NCI-H82 (cell line): ENCODE measurements at regions not wholly inside any gene's neighbourhood (a gene's known extent, or its start where the extent isn't known, plus 50 kb on each side); places are given as distances from the start of the nearest gene placed in this dataset.
A peak's percentile ranks its signal among the peaks of the same experiment; 100 is the strongest.
"Not testable (repeated sequence)": the region's sequence is repeated elsewhere in the genome, so short reads cannot be mapped to it uniquely, and the experiment has no call there.

Experiments
- DNase-seq: peaks from one replicate; lab custom pipeline; 2025; lab: John Stamatoyannopoulos, UW

DNA sequence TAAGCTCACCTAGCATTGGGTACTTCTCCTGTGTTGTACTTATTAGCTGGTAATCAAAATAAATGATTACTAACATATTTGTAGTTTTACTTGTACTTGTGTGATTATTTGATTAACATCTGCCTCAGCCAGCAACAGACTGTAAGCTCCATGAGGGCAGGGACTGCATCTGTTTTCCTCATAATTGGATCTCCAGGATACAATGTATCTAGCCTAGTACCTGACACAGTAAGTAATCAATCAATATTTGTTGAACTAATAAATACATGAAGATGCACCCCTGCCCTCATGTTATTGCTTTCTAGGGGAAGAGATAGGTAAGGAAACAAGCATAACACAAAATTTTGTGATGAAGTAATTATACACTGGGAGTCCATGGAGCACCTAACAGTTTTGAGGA lies 101.5 kb downstream of the TENT5C start:
- no peak for DNase-seq

GRCh38 chr1:117708323-117709248 lies 102.7 kb downstream of the TENT5C start:
- DNase-seq, result no peak

- no peak for DNase-seq
Measured at GRCh38 chr1:117709249-117709691, 103.4 kb downstream of the TENT5C start.

DNA sequence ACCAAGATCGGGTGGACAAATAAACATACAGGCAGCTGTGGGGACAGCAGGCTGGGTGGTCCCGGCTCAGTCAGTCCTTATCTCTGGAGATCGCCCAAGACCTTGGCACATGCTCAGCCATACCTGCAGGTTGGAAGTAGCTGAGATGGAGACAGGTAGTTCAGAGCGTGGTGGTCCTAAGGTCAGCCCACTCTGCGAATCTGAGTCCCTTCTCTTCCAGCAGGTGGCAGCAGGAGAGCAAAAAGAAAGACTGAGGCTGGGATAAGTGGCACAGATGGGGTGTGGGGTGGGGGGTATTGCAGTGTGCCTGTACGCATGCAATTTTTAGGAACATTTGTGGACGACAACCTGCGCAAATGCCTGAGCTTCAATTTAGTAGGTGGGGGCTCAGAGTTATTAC lies 104.9 kb downstream of the TENT5C start:
- peak; percentile 65 for DNase-seq

DNA sequence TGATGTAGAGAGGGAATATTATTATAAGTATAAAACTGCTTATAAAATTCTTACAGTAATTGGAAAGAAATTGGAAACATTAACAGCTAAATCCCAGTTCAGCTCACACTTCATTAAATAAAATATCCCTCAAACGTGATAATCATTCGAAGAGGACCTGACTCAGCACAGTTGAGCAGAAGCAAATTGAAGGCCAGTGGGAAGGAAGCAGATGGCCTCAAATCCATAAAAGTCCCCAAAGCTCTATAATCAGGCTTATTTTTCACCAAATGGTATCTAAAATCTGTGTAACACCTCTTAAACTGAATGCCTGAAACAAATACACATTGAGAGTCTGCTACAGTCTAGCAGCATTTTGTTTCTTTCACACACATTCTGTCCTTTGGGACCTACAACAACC lies 106.8 kb downstream of the TENT5C start:
- DNase-seq, result no peak

GRCh38 chr1:117714546-117714945 lies 108.7 kb downstream of the TENT5C start:
- DNase-seq, result no peak

- DNase-seq, result not testable (repeated sequence)
Measured at GRCh38 chr1:117716030-117716429, 110.2 kb downstream of the TENT5C start.

DNA sequence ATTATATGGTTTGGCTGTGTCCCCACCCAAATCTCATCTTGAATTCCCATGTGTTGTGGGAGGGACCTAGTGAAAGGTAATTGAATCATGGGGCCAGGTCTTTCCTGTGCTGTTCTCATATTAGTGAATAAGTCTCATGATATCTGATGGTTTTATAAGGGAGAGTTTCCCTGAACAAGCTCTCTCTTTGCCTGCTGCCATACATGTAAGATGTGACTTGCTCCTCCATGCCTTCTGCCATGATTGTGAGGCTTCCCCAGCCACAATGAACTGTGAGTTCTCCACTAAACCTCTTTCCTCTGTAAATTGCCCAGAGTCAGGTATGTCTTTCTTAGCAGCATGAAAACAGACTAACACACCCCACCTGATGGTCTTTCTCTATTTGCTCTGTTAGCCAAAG lies 112.1 kb downstream of the TENT5C start:
- not testable (repeated sequence) for DNase-seq

DNA sequence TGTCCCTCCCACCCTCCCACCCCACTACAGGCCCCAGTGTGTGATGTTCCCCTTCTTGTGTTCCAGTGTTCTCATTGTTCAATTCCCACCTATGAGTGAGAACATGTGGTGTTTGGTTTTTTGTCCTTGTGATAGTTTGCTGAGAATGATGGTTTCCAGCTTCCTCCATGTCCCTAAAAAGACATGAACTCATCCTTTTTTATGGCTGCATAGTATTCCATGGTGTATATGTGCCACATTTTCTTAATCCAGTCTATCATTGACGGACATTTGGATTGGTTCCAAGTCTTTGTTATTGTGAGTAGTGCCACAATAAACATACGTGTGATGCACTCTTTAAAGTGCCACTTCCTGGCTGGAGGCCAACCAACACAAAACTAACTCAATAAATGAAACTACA lies 112.7 kb downstream of the TENT5C start:
- DNase-seq, result not testable (repeated sequence)

- DNase-seq, result no peak
Measured at GRCh38 chr1:117719004-117719403, 113.2 kb downstream of the TENT5C start.

- no peak for DNase-seq
Measured at GRCh38 chr1:117732065-117732797, 126.4 kb downstream of the TENT5C start.

GRCh38 chr1:117732956-117733355 lies 127.1 kb downstream of the TENT5C start:
- DNase-seq, result no peak

DNA sequence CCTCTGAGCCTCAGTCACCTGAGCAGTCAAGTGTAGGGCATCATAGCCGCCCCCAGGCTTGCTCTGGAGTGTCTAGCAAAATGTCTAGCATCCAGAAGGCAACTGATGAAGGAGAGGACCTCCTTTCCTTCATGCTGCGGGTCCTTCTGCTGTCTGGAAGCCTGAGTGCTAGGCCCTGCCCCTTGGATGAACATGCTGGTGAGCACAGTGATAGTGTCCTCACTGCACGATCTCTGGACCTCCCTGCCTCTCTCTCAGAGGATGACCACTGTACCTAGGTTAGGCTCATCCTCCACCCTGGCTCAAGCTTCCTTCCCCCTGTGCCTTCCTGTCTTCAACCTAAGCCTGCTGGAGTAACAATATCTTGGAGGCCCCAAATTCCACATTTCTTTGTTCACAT lies 128.6 kb downstream of the TENT5C start:
- DNase-seq, result no peak

DNA sequence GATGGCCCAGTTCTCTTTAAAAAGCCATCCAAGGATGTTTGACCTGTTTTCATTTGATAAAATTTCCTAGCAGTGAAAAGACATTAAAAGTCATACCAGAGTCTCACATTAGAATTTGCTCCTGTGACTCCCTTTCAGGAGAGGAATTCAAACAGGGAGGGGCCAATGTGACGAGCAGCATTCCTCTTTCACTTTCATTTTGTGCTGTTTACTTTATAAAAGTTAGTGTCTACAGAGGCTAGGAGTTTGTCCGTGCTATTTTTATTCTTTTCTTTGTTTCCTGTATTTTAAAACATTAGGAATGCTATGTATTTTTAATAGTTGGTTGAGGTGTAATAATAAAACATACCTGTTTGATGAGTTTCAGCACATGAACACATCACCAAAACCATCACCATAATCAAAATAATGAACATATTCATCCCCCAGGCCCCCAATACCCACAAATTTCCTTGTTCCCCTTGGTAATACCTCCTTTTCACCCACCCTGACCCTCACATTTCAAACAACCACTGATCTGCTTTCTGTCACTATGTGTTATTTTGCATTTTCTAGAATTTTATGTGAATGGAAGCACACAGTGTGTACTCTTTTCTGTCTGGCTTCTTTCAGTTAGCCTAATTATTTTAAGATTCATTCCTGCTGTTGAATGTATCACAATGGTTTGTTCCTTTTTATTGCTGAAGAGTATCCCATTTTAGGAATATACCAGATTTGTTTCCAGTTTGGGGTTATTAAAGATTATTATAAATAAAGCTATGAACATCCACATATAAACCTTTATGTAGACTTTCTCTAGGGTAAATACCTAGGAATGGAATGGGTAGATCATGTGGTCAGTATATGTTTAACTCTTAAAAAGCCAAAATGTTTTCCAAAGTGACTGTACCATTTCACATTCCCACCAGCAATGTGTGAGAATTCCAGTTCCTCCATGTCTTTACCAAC lies 129.5 kb downstream of the TENT5C start:
- DNase-seq, result no peak

GRCh38 chr1:117739504-117739903 lies 133.7 kb downstream of the TENT5C start:
- DNase-seq, result no peak

GRCh38 chr1:117740496-117740895 lies 134.6 kb downstream of the TENT5C start:
- no peak for DNase-seq

DNA sequence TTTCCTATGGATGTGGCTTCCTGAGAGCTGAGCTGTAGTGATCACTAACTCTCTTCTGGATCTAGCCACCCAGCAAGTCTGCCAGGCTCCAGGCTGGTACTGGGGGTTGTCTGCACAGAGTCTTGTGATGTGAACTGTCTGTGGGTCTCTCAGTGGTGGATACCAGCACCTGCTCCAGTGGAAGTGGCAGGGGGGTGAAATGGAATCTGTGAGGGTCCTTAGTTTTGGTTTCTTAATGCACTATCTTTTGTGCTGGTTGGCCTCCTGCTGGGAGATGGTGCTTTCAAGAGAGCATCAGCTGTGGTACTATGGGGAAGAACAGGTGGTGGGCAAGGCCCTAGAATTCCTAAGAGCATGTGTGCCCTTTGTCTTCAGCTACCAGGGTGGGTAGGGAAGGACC lies 140.7 kb downstream of the TENT5C start:
- DNase-seq, result not testable (repeated sequence)

DNA sequence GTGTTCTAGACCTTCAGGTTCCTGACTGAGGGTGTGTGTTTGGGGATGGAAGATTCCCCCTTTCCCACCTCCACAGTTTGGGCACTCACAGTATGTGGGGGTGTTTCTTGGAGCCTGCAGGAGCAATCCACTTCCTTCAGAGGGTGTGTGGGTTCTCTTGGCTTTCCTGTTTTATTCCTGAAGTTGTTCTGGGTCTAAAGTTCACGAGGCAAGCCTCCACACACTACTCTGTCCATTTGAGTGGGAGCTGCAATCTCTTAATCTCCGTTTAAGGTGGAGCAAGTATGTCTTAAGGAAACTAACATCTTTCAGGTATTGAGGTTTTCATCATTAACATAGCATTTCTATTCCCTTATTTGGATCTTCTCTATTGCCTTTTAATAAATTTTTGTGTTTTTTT lies 141.8 kb downstream of the TENT5C start:
- no peak for DNase-seq

DNA sequence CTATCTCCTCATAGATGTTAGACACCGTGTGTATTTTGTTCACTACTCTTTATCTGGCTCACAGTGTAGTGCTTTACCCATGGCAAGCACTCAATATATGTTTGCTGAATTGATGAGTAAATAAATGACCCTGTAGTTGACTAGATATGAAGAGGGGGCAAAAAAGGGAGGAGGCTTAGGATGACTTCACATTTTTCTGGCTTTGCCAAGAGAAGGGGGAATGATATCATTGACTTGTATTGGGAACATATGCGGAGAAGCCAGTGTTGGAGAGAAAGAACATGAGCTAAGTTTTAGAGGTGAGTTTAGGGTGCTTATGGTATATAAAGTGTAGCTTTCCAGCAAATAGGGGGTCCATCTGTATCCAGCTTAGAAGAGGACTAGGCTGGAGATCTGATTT lies 145.5 kb downstream of the TENT5C start:
- no peak for DNase-seq

GRCh38 chr1:117752661-117753060 lies 146.8 kb downstream of the TENT5C start:
- no peak for DNase-seq

- no peak for DNase-seq
Measured at GRCh38 chr1:117753232-117753631, 147.4 kb downstream of the TENT5C start.

DNA sequence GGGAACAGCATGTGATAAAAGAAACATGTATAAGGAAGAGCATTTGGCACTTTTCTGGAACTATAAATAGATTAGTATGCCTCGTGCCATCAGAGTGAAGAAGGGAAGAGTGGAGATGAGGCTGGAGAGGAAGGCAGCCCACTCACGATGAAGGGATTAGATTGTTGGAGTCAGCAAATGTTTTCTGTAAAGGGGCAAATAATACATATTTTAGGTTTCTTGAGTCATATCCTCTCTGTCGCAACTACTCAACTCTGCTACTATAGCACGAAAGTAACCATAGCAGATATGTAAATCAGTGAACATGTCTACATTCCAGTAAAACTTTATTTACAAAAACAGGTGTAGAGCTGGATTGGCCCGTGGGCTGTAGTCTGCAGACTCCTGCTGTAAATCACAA lies 147.8 kb downstream of the TENT5C start:
- no peak for DNase-seq
